Stomach smooth muscle (tissue), 2 donors: ENCODE measurements at regions not wholly inside any gene's neighbourhood (a gene's known extent, or its start where the extent isn't known, plus 50 kb on each side); places are given as distances from the start of the nearest gene placed in this dataset.

Experiments
- H3K27ac ChIP-seq: one replicate; pipeline ENCODE4 v1.7.0; 2013; ENCODE audit warnings: mild to moderate bottlenecking, low read length, inconsistent platforms
- H3K27me3 ChIP-seq, 2 donors: one replicate each; pipeline ENCODE4 v1.7.0; 2013; ENCODE audit warnings: low read length in 2 of 2; ENCODE audit not compliant: insufficient read depth in 2 of 2, control insufficient read depth in 1 of 2
- H3K36me3 ChIP-seq, 2 donors: one replicate each; pipeline ENCODE4 v1.7.0; 2013; ENCODE audit warnings: low read length in 2 of 2; ENCODE audit not compliant: control insufficient read depth in 2 of 2, insufficient read depth in 2 of 2
- H3K4me1 ChIP-seq: one replicate; pipeline ENCODE4 v1.7.0; 2013; ENCODE audit warnings: low read length; ENCODE audit not compliant: control insufficient read depth, insufficient read depth
- H3K4me3 ChIP-seq, 2 donors: one replicate each; pipeline ENCODE4 v1.7.0; 2013; ENCODE audit warnings: low read length in 2 of 2
- H3K9ac ChIP-seq, 2 donors: one replicate each; pipeline ENCODE4 v1.7.0; 2013; ENCODE audit warnings: low read length in 2 of 2, mild to moderate bottlenecking in 1 of 2
- H3K9me3 ChIP-seq, 2 donors: one replicate each; pipeline ENCODE4 v1.7.0; 2013; ENCODE audit warnings: low read length in 2 of 2; ENCODE audit not compliant: control insufficient read depth in 2 of 2
- donor health status: healthy.
- donor health status: Pancreatic carcinoma.

DNA sequence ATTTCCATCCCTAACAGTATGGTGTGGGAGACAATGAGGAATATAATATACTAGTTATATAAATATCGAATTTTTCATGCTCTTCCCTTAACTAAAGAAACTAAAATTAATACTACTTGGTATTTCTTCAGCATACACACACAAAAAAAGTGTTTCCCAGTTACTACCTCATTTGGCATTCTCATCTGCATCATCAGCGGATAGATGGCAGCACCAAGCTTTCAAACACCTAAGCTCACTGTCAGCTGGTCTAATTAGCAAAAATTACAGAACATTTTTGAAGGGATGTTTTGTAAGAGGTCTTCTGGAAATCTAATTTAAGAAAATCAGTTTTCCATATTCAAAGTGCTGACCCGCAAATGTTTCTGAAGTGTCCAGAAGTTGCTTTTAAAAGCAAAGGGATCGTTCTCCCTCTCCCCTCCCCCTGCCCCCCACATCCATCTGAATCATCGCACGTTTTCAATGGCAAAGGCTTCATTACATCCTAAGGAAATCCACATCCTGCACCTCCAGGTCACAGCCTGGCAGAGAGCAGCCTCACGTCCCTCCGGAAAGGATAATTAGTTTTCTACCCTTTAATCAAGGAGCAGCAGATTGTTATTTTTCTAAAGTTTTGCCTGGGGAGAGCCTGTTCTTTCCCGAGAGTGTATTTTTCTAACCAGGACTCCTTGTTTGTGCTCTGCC is 86.1 kb upstream of the SPATA12 start:
- Histone ChIP-seq H3K4me1 (no peaks in the 10 kb centered on the region), H3K9ac (no peak overlapping the region), H3K4me3 (no peak overlapping the region), H3K36me3 (no peaks in the 10 kb centered on the region), H3K27me3 (no peaks in the 10 kb centered on the region), H3K9me3 (no peaks in the 10 kb centered on the region), H3K27ac (no peak overlapping the region)

DNA sequence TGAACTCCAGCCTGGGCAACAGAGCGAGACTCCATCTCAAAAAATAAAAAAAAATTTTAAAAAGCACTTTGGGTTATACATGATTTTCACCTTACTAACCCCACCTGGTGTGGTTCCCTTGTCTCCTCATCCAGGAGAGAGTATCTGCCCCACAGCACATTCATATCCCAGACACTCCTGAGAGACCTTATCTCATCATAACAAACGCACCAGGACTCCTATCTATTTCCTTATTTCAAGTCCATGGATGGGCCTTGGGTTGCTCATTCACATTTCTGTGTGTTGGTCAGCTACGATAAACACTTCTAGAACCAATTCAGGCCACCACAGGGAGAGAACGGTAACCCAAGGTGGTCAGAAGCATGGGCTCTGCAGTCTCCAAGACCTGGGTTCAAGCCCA is 88.6 kb upstream of the SPATA12 start:
- Histone ChIP-seq H3K9ac (no peak overlapping the region), H3K36me3 (no peaks in the 10 kb centered on the region), H3K4me1 (no peaks in the 10 kb centered on the region), H3K4me3 (no peak overlapping the region), H3K27me3 (no peaks in the 10 kb centered on the region), H3K27ac (no peak overlapping the region), H3K9me3 (no peaks in the 10 kb centered on the region)

DNA sequence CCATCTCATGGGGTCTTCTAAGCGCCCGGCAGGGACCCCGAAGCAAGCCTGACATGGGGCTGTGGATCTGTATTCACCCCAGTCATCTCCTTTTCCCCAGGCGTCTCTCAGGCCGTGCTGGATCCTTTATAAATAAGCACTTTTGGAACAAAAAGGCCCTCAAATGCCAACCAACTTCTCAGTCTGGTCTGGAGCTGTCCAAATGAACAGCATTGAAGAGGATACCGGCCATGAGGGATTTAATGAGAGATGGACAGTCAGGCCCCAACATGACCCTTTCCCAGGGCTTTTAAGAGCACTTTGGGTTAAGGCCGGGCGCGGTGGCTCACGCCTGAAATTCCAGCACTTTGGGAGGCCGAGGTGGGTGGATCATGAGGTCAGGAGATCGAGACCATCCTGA is 89.2 kb upstream of the SPATA12 start:
- H3K4me3 ChIP-seq: no peak overlapping the region
- H3K36me3 ChIP-seq: no peaks in the 10 kb centered on the region
- H3K27ac ChIP-seq: no peak overlapping the region
- no peak overlapping the region for H3K9ac ChIP-seq
- H3K4me1 ChIP-seq: no peaks in the 10 kb centered on the region
- H3K9me3 ChIP-seq: no peaks in the 10 kb centered on the region
- H3K27me3 ChIP-seq: no peaks in the 10 kb centered on the region

DNA sequence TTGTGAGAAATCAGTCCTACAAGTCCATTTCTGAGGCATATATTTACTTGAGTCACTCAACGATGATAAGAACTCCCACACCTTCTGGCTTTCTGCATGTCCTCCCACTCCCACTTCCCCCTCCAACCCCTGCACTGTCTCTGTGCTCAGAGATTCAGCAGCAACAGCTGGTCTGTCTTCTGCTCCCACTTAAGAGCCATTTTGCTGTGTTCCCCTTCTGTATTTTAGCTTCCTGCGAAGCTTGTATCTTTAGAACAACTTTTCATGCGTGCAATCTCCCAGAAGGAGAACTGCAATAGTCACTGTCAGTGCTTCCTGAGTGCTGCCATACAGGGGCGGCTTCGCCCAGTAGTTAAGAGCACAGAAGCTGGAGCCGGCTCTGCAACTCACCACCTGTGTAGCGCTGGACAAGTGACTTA is 90.0 kb upstream of the SPATA12 start:
- no peak overlapping the region for H3K9ac ChIP-seq
- H3K27ac ChIP-seq: no peak overlapping the region
- H3K4me3 ChIP-seq: no peak overlapping the region
- H3K27me3 ChIP-seq: no peaks in the 10 kb centered on the region
- no peaks in the 10 kb centered on the region for H3K36me3 ChIP-seq
- no peaks in the 10 kb centered on the region for H3K9me3 ChIP-seq
- H3K4me1 ChIP-seq: no peaks in the 10 kb centered on the region

DNA sequence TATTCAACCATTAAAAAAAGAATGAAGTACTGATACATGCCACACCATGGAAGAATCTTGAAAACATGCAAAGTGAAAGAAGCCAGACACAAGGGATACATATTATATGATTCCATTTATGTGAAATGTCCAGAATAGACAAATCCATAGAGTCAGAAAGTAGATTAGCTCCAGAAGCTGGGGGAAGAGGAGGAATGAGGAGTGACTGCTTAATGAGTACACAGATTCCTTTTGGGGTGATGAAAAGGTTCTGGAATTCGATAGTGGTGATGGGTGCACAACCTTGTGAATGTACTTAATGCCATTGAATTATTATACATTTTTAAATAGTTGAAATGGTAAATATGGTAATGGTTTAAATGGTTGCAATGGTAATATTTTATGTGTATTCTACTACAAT is 90.6 kb upstream of the SPATA12 start:
- no peaks in the 10 kb centered on the region for H3K9me3 ChIP-seq
- no peaks in the 10 kb centered on the region for H3K27me3 ChIP-seq
- H3K4me1 ChIP-seq: no peaks in the 10 kb centered on the region
- H3K9ac ChIP-seq: no peak overlapping the region
- H3K4me3 ChIP-seq: no peak overlapping the region
- no peaks in the 10 kb centered on the region for H3K36me3 ChIP-seq
- no peak overlapping the region for H3K27ac ChIP-seq

DNA sequence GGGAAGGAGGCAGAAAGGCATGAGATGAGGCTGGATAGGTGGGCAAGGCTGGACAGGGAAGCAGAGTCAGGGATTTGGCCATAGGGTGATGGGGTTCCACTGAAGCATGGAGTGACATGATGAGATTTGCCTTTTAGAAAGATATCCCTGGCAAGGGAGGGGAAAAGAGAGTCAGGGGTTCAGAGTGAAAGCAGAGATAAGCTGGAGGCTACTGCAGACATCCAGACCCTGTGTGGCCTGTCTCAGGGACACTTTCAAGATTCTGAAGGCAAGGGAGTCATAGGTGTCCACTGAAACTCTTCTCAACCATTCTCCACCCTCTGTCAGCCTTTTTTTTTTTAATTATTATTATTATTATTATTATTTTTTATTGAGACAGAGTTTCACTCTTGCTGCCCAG is 94.0 kb upstream of the SPATA12 start:
- H3K9me3 ChIP-seq: no peaks in the 10 kb centered on the region
- H3K36me3 ChIP-seq: no peaks in the 10 kb centered on the region
- H3K4me1 ChIP-seq: no peaks in the 10 kb centered on the region
- H3K9ac ChIP-seq: no peak overlapping the region
- no peaks in the 10 kb centered on the region for H3K27me3 ChIP-seq
- H3K4me3 ChIP-seq: no peak overlapping the region
- H3K27ac ChIP-seq: no peak overlapping the region

DNA sequence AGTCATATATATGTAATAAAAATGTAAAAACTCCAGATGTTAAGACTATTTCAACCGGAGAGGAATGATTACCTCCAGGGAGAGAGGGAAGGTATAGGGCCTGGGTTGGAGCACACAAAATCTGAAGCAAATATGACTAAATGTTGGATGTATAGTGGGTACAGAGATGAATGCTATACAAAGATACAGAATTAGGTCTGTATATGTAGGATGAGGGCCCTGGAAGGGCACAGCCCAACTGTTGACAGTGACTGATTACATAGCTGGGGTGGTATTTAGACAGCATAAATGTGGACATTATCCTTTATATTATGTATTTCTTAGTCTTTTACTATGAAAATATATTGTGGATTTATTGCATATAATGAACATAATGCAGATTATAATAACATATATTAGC is 94.4 kb upstream of the SPATA12 start:
- Histone ChIP-seq H3K27me3 (no peaks in the 10 kb centered on the region), H3K36me3 (no peaks in the 10 kb centered on the region)

DNA sequence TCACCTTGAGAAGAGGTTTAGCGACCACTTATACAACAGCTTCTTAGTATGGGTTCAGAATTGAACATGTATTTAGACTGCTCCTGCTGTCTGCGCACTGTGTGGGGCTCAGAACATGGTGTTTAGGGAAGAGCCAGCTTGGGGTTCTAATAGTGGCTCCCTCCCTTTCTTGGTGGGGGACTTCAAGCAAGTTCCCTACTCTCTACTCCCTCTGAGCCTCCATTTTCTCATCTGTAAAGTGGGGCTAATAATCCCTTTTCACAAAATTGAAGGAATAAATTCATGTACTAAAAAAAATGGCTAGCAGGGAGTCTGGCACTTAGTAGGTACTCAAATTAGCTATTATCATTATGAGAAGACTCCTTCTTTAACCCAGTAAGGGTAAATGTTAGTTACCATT is 97.5 kb upstream of the SPATA12 start:
- Histone ChIP-seq H3K36me3 (no peaks in the 10 kb centered on the region), H3K27ac (no peak overlapping the region), H3K9ac (no peak overlapping the region), H3K9me3 (no peaks in the 10 kb centered on the region), H3K4me3 (no peak overlapping the region), H3K4me1 (no peaks in the 10 kb centered on the region), H3K27me3 (no peaks in the 10 kb centered on the region)

More for the DNA sequence above, 94.4 kb upstream of the SPATA12 start:
- no peak overlapping the region for H3K4me3 ChIP-seq
- H3K27ac ChIP-seq: no peak overlapping the region
- H3K4me1 ChIP-seq: no peaks in the 10 kb centered on the region
- H3K9me3 ChIP-seq: no peaks in the 10 kb centered on the region
- H3K9ac ChIP-seq: no peak overlapping the region

DNA sequence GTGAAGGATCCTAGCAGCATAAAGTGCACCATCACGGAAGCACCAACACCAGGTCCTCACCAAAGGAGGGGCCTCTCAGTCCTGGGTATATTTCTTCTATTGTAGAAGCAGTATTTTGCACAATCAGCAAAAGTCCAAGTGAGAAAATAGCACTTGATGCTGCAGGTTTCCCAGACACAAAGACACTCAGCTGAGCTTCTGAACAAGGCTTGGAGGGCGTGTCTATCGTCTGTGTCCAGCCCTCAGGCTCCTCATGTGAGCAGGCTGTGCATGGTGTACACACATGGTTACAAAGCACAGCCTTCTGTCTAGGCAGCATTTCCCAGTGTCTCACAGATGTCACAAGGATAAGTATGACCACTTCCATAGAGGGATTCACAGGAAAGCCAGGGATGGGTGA is 98.3 kb upstream of the SPATA12 start:
- H3K9ac ChIP-seq: no peak overlapping the region
- no peak overlapping the region for H3K4me3 ChIP-seq
- peaks cover 0 to 4% of the 10 kb centered on the region in 2 donors for H3K36me3 ChIP-seq
- no peaks in the 10 kb centered on the region for H3K27me3 ChIP-seq
- H3K9me3 ChIP-seq: no peaks in the 10 kb centered on the region
- no peak overlapping the region for H3K27ac ChIP-seq
- no peaks in the 10 kb centered on the region for H3K4me1 ChIP-seq

DNA sequence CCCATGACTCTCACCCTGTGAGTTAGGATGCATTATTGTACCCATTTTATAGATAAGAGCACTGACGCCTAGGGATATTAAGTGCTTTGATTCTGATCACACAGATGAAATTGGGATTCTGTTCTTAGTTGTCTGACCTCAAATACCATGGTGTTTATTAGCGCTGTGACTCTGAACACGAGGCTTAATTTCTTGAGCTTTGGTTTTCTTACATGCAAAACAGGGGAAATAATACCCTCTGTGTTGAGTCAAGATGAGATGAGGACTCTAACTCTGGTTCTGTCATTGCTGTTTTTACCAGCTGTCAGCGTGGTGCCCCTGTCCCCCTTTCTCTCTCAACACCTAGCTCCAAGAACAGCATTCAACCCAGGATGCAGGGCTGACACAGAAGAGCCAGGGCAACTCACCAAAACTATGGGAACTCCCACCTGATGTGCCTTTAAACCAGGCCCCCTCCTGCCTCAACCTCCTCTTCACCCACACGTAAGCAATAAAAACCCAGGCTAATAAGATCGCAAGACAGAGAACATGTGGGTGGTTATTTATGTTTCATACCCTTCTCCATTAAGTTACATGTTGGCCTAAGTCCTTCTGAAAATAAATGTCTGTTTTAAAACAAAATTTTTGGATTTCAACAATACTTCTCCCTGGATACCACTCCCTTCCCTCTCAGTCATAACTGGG is 100.1 kb upstream of the SPATA12 start:
- H3K4me3 ChIP-seq: no peak overlapping the region
- H3K4me1 ChIP-seq: no peaks in the 10 kb centered on the region
- H3K9me3 ChIP-seq: no peaks in the 10 kb centered on the region
- peaks cover 0 to 4% of the 10 kb centered on the region in 2 donors for H3K36me3 ChIP-seq
- H3K27me3 ChIP-seq: no peaks in the 10 kb centered on the region
- no peak overlapping the region for H3K27ac ChIP-seq
- no peak overlapping the region for H3K9ac ChIP-seq

DNA sequence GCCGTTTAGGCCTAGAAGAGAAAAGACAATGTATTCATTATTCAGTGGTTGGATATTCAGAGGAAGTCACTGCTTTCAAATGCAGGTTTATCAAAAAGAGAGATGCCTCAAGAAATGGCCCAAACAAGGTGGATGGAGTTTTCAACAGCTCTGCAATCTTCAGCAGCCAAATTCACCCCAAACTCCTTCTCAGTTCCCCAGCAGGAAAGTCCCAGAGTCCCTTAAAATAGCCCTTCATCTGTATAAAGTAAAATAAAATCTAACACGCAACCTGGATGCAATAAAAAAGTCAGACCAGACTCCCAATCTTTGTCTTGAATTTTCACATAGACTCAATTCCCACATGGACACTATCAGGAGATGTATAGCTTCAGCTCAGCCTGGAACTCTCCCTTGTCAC is 101.6 kb upstream of the SPATA12 start:
- no peak overlapping the region for H3K27ac ChIP-seq

More for the DNA sequence above, 101.6 kb upstream of the SPATA12 start:
- no peaks in the 10 kb centered on the region for H3K27me3 ChIP-seq
- no peaks in the 10 kb centered on the region for H3K9me3 ChIP-seq
- H3K36me3 ChIP-seq: peaks cover 0 to 4% of the 10 kb centered on the region in 2 donors
- no peak overlapping the region for H3K9ac ChIP-seq
- H3K4me3 ChIP-seq: no peak overlapping the region
- H3K4me1 ChIP-seq: no peaks in the 10 kb centered on the region
